GM19035 (cell line): ENCODE measurements at regions not wholly inside any gene's neighbourhood (a gene's known extent, or its start where the extent isn't known, plus 50 kb on each side); places are given as distances from the start of the nearest gene placed in this dataset.
"Not testable (repeated sequence)": the region's sequence is repeated elsewhere in the genome, so short reads cannot be mapped to it uniquely, and the experiment has no call there.

Experiments used
- ATAC-seq: cut with Tn5 transposase; IDR thresholded peaks from one replicate; pipeline ENCODE4 v1.9.1; 2021; ENCODE audit not compliant: unreplicated experiment

DNA sequence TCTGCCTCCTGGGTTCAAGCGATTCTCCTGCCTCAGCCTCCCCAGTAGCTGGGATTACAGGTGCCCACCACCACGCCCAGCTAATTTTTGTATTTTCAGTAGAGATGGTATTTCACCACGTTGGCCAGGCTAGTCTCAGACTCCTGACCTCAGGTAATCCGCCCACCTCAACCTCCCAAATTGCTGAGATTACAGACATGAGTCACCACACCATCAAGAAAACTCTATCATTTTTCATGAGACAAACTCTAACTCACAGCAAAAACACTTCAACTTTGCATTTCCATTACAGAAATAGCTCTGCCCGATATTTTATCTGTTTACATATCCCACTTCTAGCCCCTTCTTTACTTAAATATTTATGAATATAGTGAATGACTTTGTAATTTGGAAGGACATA is 561.1 kb downstream of the TMX3 start:
- not testable (repeated sequence) for ATAC-seq

- ATAC-seq = no peak
These were observed 562.1 kb downstream of the TMX3 start for GRCh38 chr18:68152770-68153169.

GRCh38 chr18:68150961-68151360 is 563.9 kb downstream of the TMX3 start:
- no peak for ATAC-seq

DNA sequence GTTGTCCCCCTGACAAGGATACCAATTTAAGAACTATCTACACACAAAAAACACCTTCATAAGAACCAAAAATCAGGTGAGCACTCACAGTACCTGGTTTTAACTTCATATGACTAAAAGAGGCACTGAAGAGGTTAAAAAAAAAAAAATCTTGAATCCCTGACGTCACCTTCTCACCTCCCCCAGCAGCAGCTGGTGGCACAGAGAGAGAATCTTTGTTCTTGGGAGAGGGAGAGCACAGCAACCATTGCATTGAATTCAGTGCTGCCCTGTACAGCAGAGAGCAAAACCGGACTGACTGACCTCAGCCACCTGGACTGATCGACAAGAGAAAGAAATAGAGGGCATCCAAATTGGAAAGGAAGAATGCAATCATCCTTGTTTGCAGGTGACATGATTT is 566.0 kb downstream of the TMX3 start:
- ATAC-seq = no peak

GRCh38 chr18:68147728-68148127 is 567.2 kb downstream of the TMX3 start:
- ATAC-seq = no peak

DNA sequence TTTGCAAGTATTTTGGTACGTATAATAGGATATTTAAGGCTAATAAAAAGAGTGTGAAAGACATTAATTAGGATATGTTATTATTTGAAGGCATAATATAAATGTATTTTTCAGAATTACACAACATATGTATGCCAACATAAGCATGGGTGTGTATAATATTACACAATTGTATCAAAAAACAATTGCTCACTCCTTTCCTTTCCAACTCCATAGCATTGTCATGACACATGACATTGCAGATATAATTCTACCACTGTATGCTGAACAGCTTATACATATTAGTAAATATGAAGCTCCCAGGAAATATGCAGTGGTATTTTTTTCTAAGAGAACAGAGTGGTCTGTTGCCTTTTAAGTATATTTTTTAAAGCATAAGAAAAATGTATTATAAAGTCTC is 593.1 kb downstream of the TMX3 start:
- no peak for ATAC-seq

GRCh38 chr18:68121308-68121707 is 593.6 kb downstream of the TMX3 start:
- ATAC-seq = no peak

- no peak for ATAC-seq
These were observed 598.5 kb upstream of the DSEL start for GRCh38 chr18:68114989-68115388.

- ATAC-seq = no peak
These were observed 587.5 kb upstream of the DSEL start for GRCh38 chr18:68104036-68104435.

DNA sequence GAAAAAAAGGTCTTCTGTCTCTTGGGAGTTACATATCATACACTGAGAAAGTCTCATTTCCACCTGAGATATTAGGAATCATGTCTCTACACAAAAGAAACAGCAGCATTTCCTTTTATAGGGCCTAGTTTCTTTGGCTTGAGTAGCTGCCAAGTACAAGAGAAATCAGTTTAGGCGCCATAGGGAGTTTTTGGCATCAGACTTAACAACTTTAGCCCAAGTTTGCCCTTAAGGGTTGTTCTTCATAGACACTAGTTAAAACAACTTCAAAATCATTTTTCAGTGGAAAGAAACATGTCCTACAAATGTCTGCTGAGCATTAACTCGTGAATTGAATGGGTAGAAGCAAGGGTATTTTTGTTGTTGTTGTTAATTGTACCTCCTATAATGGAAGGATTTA is 587.0 kb upstream of the DSEL start:
- ATAC-seq = no peak

DNA sequence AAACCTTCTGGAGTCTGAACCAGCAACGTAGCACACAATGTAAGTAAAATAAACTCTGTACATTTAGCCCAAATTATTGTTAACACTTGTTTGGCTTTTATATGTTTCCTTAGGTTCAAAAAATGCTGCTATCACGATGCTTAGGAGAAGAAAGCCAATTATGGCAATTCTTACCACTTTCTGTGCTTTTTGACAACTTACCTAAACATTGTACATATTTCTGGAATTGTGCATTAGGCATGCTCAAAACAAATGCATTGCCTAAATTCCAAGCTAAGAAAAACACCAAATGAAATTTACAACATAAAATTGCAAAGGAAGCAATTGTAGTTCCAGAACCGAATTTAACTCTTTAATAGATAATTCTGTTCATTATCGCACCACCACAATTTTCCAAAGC is 585.6 kb upstream of the DSEL start:
- no peak for ATAC-seq

- no peak for ATAC-seq
These were observed 582.1 kb upstream of the DSEL start for GRCh38 chr18:68098655-68099054.

DNA sequence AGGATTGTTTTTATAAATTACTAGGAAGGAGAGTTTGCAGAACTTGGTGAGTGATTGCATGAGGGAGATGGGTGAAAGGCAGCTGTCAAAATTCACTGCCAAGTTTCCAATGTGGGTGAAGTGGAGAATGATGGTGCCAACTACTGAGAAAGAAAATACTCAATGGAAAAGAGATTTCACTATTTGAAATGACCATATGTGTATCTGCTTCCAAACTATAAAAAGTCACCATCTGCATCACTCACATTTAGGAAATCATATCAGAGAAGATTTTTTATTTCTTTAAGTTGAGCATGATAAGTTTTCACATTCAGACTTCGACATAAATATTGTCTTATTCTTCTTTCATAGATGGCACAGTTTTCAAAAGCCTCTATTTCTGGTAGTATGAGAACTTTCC is 570.0 kb upstream of the DSEL start:
- no peak for ATAC-seq

- no peak for ATAC-seq
These were observed 568.7 kb upstream of the DSEL start for GRCh38 chr18:68085251-68085650.

GRCh38 chr18:68083776-68084175 is 567.3 kb upstream of the DSEL start:
- ATAC-seq = no peak

- ATAC-seq = no peak
These were observed 566.6 kb upstream of the DSEL start for GRCh38 chr18:68083131-68083530.

DNA sequence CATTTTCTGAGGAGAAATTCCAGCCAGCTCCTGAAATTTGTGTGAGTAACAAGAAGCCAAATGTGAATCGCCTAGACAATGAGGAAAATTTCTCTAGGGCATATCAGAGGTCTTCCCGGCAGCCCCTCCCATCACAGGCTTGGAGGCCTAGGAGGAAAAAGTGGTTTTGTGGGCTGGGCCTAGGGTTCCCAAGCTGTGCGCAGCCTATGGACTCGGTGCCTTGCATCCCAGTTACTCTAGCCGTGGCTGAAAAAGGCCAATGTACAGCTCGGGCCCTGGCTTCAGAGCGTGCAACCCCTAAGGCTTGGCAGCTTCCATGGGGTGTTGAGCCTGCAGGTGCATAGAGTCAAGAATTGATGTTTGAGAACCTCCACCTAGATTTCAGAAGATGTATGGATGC is 556.2 kb upstream of the DSEL start:
- ATAC-seq = no peak

DNA sequence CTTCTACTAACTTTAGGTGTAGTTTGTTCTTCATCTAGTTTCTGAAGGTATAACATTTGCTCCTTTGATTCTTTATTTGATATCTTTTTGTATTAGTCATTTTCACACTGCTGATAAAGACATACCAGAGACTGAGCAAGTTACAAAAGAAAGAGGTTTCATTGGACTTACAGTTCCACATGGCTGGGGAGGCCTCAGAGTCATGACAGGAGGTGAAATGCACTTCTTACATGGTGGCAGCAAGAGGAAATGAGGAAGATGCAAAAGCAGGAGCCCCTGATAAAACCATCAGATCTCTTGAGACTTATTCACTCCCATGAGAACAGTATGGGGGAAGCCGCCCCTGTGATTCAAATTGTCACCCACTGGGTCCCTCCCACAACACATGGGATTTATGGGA is 544.4 kb upstream of the DSEL start:
- ATAC-seq = no peak

DNA sequence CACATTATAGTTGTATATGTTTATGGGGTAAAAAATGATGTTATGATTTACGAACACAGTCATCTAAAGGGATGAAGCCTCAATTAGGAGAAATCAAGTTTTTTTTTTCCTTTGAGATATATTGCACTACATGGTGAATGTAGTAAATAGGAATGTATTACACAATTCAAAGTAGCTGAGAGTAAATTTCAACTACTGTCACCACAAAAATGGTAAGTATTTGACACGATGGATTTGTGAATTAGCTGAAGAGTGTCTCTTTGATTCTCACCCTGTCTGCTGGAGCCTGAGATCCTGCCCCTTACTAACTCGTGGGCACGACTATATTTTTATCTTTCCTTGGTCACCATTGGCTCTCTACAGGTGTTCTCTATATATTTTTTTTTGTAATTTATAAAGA is 540.4 kb upstream of the DSEL start:
- no peak for ATAC-seq

DNA sequence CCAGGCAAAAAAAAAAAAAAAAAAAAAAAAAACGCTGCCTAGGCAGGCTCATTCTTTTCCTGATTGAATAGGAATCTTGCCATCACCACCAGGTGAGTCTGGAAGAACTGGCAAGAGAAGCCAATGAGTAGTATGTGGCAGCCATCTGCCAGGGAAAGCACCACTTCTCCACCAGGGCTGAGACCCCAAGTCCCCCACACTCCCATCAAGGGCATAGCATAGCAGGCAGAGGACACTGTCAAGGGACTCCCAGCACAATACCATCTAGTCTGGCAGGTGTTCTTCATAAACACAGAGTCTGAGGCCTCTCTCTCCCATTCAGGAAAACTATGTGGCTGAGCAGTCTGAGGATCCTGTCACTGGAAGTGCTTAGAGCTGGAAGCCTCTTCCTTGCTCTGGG is 538.1 kb upstream of the DSEL start:
- no peak for ATAC-seq

DNA sequence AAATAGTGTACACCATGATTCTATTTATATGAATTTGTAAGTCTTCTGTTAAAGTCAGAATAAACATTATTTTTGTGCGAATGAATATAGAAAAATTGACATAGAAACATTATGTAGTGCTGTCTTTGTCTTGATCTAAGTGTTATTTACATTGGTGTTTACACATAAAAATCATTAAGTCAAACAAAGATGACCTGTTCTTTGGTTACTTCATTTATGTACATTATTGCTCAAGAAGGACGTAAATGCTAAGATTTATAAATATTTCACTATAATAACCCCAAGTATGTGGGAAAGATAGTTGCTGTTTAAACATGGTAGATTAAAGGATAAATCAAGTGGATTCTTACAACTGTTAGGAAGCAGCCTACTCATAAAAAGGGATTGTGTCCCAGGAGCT is 536.8 kb upstream of the DSEL start:
- ATAC-seq = no peak

DNA sequence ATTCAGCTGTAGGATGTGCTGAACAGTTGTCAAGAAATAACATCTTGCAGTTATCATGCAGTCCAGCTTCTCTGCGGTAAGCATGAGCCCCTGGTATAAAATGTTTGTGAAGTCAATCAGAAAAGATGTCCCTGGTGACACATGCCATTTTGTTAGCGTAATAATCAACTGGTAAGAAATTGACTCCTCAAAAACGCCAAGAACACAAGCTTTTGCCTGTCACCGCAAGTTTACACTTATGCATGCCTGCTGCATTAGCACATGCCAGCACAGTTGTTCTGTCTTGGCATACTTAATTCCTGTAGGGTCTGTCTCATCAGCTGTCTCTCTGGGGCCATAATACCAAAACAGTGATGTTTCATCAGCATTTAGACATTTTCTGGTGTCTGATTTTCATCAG is 524.8 kb upstream of the DSEL start:
- ATAC-seq = no peak

GRCh38 chr18:68040198-68040597 is 523.7 kb upstream of the DSEL start:
- no peak for ATAC-seq
